HG02588 (cell line): ENCODE measurements at regions not wholly inside any gene's neighbourhood (a gene's known extent, or its start where the extent isn't known, plus 50 kb on each side); places are given as distances from the start of the nearest gene placed in this dataset.

Source experiments
- ATAC-seq: cut with Tn5 transposase; IDR thresholded peaks from one replicate; pipeline ENCODE4 v1.9.1; 2021; ENCODE audit warnings: mild to moderate bottlenecking, moderate library complexity; ENCODE audit not compliant: unreplicated experiment

DNA sequence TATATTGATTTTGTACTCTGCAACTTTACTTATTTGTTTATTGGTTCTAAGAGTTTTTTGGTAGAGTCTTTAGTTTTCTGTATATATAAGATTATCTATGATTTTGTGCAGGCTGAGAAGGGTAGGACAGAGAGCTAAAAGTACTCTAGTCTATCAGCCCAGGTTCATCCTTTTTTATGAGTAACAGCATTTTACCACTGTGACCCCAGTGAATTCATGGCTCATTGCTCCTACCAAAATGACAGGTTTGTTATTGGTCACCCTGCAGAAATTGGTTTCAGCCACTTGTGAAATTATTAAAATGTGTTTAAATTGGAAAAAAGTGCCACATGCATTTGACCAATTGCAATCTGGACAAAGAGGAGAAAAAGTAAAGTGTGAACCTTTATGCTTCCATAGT lies 421.4 kb upstream of the DAB2 start:
- ATAC-seq, result no peak

GRCh38 chr5:39843767-39844166 lies 419.0 kb upstream of the DAB2 start:
- no peak for ATAC-seq

DNA sequence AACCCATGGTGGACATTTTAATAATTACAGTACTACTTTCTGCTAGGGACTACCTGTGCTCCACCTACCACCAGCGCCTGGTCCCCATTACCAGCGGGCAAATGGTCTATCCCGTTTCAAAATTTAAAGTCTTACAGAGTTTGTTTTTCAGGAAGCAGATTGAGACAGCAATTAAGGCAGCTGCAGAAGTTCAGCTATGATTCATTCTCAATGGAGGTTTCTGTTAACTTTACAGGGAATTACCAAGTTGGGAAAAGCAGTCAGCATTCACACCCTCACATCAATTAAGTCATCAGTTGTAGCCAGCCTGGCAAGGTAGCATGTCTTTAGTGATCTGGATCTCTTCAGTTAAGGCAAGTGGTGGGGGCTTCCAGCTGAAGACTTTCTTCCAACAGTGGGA lies 410.6 kb upstream of the DAB2 start:
- no peak for ATAC-seq

DNA sequence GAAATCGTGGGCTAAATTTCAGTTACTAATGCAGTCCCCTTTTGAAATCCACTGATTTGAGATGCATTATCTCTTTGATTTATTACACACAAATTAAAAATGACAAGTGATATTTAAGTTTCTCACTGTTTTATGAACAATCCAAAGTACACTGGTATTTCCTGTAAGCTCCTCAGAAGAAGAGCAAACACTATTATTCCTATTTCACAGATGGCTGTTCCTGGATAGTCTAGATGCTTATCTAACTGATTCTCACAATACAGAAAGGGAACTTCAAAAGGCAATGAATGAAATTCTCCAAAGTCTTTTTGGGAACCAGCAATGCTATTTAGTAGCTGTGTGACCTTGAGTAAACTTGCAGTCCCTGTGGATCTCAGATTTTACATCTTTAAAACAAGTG lies 404.7 kb upstream of the DAB2 start:
- ATAC-seq, result no peak

GRCh38 chr5:39826051-39826450 lies 401.3 kb upstream of the DAB2 start:
- no peak for ATAC-seq

- no peak for ATAC-seq
Observed at GRCh38 chr5:39825301-39825700, 400.5 kb upstream of the DAB2 start.

- ATAC-seq, result no peak
Observed at GRCh38 chr5:39822020-39822419, 397.2 kb upstream of the DAB2 start.

DNA sequence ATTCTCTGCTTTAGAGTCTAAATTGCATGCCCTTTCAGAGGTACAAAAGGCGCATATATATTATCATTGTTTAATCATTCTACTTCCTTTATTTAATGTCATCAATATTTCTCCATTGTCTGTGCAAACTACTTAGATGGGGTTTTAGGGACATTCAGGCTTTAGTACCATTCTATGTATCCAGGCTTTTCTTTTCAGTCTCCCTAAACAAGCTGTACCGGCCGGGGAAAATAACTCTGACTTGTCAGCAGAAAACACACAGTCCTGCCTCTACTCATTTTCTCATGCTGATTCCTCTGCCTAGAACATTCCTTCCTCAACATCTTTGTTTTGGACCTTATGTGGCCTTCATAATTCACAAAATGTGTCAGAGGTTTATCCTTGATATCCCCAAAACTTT lies 392.1 kb upstream of the DAB2 start:
- ATAC-seq, result no peak

GRCh38 chr5:39816156-39816845 lies 391.5 kb upstream of the DAB2 start:
- no peak for ATAC-seq

GRCh38 chr5:39815711-39816110 lies 390.9 kb upstream of the DAB2 start:
- ATAC-seq, result no peak

- ATAC-seq, result no peak
Observed at GRCh38 chr5:39811381-39811780, 386.6 kb upstream of the DAB2 start.

- ATAC-seq, result no peak
Observed at GRCh38 chr5:39808656-39809055, 383.9 kb upstream of the DAB2 start.

GRCh38 chr5:39801306-39801705 lies 376.5 kb upstream of the DAB2 start:
- no peak for ATAC-seq

GRCh38 chr5:39800042-39800601 lies 375.3 kb upstream of the DAB2 start:
- no peak for ATAC-seq

DNA sequence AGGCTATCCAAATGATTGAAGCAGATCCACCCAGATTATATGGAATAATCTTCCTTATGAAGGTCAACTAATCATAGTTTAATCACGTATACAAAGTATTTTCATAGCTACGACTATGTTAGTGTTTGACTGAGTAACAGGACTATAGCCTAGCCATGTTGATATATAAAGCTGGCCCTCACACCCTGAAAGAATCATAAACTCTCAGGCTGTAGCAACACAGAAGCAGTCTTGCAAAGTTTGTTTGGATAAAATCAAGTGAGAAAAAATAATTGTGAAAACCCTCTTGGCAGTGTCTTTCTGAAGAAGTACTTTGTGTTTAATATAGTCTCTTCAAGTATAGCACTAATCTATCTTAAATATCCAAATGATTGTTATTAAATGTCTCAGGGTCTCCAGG lies 374.5 kb upstream of the DAB2 start:
- ATAC-seq, result no peak

GRCh38 chr5:39794513-39795210 lies 369.9 kb upstream of the DAB2 start:
- ATAC-seq, result no peak

DNA sequence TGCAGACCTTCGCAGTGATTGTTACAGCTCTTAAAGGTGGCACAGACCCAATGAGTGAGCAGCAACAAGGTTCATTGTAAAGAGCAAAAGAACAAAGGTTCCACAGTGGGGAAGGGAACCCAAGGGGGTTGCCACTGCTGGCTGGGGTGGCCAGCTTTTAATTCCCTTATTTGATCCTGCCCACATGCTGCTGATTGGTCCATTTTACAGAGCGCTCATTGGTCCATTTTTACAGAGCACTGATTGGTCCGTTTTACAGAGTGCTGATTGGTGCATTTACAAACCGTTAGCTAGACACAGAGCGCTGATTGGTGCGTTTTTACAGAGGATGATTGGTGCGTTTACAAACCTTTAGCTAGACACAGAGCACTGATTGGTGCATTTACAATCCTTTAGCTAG lies 360.6 kb upstream of the DAB2 start:
- no peak for ATAC-seq

DNA sequence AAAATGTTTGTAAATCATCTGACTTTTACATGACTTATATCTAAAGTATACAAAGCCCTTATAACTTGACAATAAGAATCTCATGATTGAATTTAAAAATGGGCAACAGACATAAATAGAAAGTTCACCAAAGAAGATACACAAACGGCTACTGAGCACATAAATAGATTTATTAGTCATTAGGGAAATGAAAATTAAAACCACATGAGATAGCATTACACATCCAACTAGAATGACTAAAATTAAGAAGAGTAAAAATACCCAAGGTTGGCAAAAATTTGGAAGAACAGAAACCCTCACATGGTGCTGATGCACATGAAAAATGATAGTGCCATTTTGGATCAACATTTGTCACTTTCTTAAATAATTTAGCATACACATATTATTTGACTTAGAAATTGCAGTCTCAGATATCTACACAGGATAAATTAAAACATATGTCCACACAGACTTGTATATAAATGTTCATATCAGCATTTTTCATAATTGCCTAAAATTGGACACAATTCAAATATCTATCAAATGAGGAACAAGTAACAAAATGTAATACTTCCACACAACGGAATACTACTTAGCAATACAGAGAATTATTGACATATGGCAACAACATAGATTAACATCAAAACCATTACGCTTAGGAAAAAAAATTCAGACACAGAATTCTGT lies 359.1 kb upstream of the DAB2 start:
- no peak for ATAC-seq

DNA sequence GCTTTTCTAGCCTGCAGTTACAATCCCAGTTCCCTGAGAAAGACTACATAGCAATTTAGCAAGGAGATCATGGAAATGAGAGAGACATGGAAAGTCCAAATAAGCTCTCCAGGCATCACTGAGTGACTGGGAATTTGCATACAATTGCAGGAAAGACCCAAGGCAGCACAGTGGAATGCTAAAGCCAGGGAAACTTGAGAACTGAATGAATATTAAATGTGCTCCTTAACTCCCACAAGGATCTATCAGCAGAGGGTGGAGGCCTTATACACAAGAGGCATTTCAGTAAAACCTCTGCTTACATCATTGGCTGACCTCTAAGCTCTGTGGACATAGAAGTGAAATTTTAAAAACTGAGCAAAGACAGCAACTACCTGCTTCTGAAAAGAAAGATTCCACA lies 355.6 kb upstream of the DAB2 start:
- ATAC-seq, result no peak

GRCh38 chr5:39779831-39780230 lies 355.1 kb upstream of the DAB2 start:
- no peak for ATAC-seq

DNA sequence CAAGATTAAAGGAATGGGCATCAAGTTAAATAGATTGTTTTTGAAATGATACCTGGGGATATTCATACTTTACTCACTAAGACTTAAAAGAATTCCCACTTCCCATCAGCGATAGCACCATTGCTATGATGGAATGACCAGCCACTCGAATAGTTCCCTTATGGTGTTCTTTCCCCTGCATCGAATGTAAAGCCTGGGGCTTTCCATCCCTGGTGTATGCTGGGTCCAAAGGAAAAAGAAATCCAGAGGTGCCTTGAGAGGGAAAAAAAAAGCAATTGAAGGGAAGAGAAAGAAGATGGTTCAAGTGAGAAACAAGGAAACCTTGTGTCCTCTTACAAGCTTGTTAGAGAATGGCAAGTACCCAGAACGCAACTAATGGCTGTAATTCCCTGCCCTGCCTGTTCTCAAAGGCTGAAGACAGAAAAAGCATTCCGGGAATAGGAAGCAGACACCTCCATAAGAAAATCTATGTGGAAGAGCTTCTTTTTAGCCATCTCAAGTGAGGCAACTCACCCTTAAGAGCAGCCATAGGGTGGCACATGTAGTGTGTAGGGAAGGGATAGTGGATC lies 351.1 kb upstream of the DAB2 start:
- ATAC-seq, result no peak
